ENCODE measurements at regions not wholly inside any gene's neighbourhood (a gene's known extent, or its start where the extent isn't known, plus 50 kb on each side); places are given as distances from the start of the nearest gene placed in this dataset.

GRCh38 chr5:143930561-143930960 lies 118.6 kb downstream of the HMHB1 start:
- Mint-ChIP-seq H3K9me3 (peaks cover 2 to 9% of the 10 kb centered on the region in 2 donors), H3K27ac (no peak overlapping the region), H3K4me1 (no peaks in the 10 kb centered on the region), H3K27me3 (ENCODE audit: low read depth in 2 of 2) (peaks cover 9 to 32% of the 10 kb centered on the region in 2 donors), H3K4me3 (no peak overlapping the region), H3K36me3 (peaks cover 17% of the 10 kb centered on the region)
- ATAC-seq (no peak), DNase-seq (no peak)
- H3K4me1 ChIP-seq (ENCODE audit: control insufficient read depth, insufficient read depth, low read length), result no peaks in the 10 kb centered on the region
- no peak overlapping the region for H3K4me3 ChIP-seq (ENCODE audit: low read length)
- no peak for TF ChIP-seq CTCF (IDR thresholded peaks at IDR 0.05)
- no peak overlapping the region for H3K27ac ChIP-seq (ENCODE audit: low read length)
- H3K9me3 ChIP-seq (ENCODE audit: control insufficient read depth, insufficient read depth, low read length), result peaks cover 3% of the 10 kb centered on the region
- intact Hi-C loops (cut with micrococcal nuclease), result no loop called here
- H3K27me3 ChIP-seq (ENCODE audit: control insufficient read depth, insufficient read depth, low read length), result peaks cover 4% of the 10 kb centered on the region
- H3K36me3 ChIP-seq (ENCODE audit: control insufficient read depth, insufficient read depth, low read length), result no peaks in the 10 kb centered on the region

- no peaks in the 10 kb centered on the region for H3K4me1 Mint-ChIP-seq
- peaks cover 4% of the 10 kb centered on the region for H3K27me3 ChIP-seq (ENCODE audit: control insufficient read depth, insufficient read depth, low read length)
- ATAC-seq (no peak), DNase-seq (no peak)
- H3K9me3 Mint-ChIP-seq, result peaks cover 2 to 9% of the 10 kb centered on the region in 2 donors
- 93% methylated on average over 4 of the region's 4 CpGs for WGBS (ENCODE audit: insufficient coverage)
- H3K36me3 ChIP-seq (ENCODE audit: control insufficient read depth, insufficient read depth, low read length), result no peaks in the 10 kb centered on the region
- intact Hi-C loops (cut with micrococcal nuclease), result no loop called here
- no peak for TF ChIP-seq CTCF (IDR thresholded peaks at IDR 0.05)
- H3K4me3 Mint-ChIP-seq, result no peak overlapping the region
- H3K27ac Mint-ChIP-seq, result no peak overlapping the region
- H3K4me3 ChIP-seq (ENCODE audit: low read length), result no peak overlapping the region
- H3K27me3 Mint-ChIP-seq (ENCODE audit: low read depth in 2 of 2), result peaks cover 13 to 32% of the 10 kb centered on the region in 2 donors
- no peak overlapping the region for H3K27ac ChIP-seq (ENCODE audit: low read length)
- peaks cover 21% of the 10 kb centered on the region for H3K36me3 Mint-ChIP-seq
- H3K9me3 ChIP-seq (ENCODE audit: control insufficient read depth, insufficient read depth, low read length), result peaks cover 3% of the 10 kb centered on the region
- no peaks in the 10 kb centered on the region for H3K4me1 ChIP-seq (ENCODE audit: control insufficient read depth, insufficient read depth, low read length)
These were observed 119.5 kb downstream of the HMHB1 start for GRCh38 chr5:143931476-143931875.

DNA sequence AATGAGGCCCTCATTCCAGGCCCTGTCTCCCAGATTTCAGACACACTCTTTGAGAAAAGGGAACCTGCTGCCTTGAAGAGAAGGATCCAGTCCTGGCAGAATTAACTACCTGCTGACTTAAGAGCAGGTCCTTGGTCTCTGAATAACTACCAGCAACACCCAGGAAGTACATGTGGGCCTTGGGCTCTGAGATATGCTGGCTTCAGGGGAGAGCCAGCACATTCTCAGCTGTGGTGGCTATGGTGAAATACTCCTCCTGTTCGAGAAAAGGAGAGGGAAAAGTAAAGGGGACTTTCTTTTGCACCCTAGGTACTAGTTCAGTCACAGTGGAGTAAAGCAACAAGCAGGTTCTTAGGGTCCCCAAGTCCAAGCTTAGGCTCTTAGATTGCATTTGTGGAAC lies 120.0 kb downstream of the HMHB1 start:
- Histone ChIP-seq H3K36me3 (ENCODE audit: control insufficient read depth, insufficient read depth, low read length) (no peaks in the 10 kb centered on the region), H3K27ac (ENCODE audit: low read length) (no peak overlapping the region), H3K4me1 (ENCODE audit: control insufficient read depth, insufficient read depth, low read length) (no peaks in the 10 kb centered on the region), H3K4me3 (ENCODE audit: low read length) (no peak overlapping the region), H3K9me3 (ENCODE audit: control insufficient read depth, insufficient read depth, low read length) (peaks cover 3% of the 10 kb centered on the region), H3K27me3 (ENCODE audit: control insufficient read depth, insufficient read depth, low read length) (peaks cover 4% of the 10 kb centered on the region)
- intact Hi-C loops (cut with micrococcal nuclease), result no loop called here
- Mint-ChIP-seq H3K27me3 (ENCODE audit: low read depth in 2 of 2) (peaks cover 15 to 32% of the 10 kb centered on the region in 2 donors), H3K27ac (no peak overlapping the region), H3K36me3 (peaks cover 21% of the 10 kb centered on the region), H3K4me1 (no peaks in the 10 kb centered on the region), H3K4me3 (no peak overlapping the region), H3K9me3 (peaks cover 4 to 9% of the 10 kb centered on the region in 2 donors)
- TF ChIP-seq CTCF (IDR thresholded peaks at IDR 0.05), result no peak
- DNase-seq (no peak), ATAC-seq (no peak)
- 80% methylated on average over 1 of the region's 1 CpG for WGBS (ENCODE audit: insufficient coverage)

GRCh38 chr5:143932584-143932983 lies 120.6 kb downstream of the HMHB1 start:
- H3K4me3 Mint-ChIP-seq, result no peak overlapping the region
- WGBS (ENCODE audit: insufficient coverage), result 93% methylated on average over 1 of the region's 1 CpG
- no peak overlapping the region for H3K27ac Mint-ChIP-seq
- TF ChIP-seq CTCF (IDR thresholded peaks at IDR 0.05), result no peak
- H3K36me3 Mint-ChIP-seq, result peaks cover 21% of the 10 kb centered on the region
- peaks cover 3% of the 10 kb centered on the region for H3K9me3 ChIP-seq (ENCODE audit: control insufficient read depth, insufficient read depth, low read length)
- DNase-seq, result no peak
- intact Hi-C loops (cut with micrococcal nuclease), result no loop called here
- no peak overlapping the region for H3K4me3 ChIP-seq (ENCODE audit: low read length)
- no peaks in the 10 kb centered on the region for H3K36me3 ChIP-seq (ENCODE audit: control insufficient read depth, insufficient read depth, low read length)
- H3K4me1 Mint-ChIP-seq, result no peaks in the 10 kb centered on the region
- H3K9me3 Mint-ChIP-seq, result peaks cover 4 to 9% of the 10 kb centered on the region in 2 donors
- peaks cover 14 to 29% of the 10 kb centered on the region in 2 donors for H3K27me3 Mint-ChIP-seq (ENCODE audit: low read depth in 2 of 2)
- peaks cover 4% of the 10 kb centered on the region for H3K27me3 ChIP-seq (ENCODE audit: control insufficient read depth, insufficient read depth, low read length)
- no peak for ATAC-seq
- no peaks in the 10 kb centered on the region for H3K4me1 ChIP-seq (ENCODE audit: control insufficient read depth, insufficient read depth, low read length)
- H3K27ac ChIP-seq (ENCODE audit: low read length), result no peak overlapping the region

Measured in natural killer cell (primary cell).